ENCODE measurements at regions not wholly inside any gene's neighbourhood (a gene's known extent, or its start where the extent isn't known, plus 50 kb on each side); places are given as distances from the start of the nearest gene placed in this dataset.

DNA sequence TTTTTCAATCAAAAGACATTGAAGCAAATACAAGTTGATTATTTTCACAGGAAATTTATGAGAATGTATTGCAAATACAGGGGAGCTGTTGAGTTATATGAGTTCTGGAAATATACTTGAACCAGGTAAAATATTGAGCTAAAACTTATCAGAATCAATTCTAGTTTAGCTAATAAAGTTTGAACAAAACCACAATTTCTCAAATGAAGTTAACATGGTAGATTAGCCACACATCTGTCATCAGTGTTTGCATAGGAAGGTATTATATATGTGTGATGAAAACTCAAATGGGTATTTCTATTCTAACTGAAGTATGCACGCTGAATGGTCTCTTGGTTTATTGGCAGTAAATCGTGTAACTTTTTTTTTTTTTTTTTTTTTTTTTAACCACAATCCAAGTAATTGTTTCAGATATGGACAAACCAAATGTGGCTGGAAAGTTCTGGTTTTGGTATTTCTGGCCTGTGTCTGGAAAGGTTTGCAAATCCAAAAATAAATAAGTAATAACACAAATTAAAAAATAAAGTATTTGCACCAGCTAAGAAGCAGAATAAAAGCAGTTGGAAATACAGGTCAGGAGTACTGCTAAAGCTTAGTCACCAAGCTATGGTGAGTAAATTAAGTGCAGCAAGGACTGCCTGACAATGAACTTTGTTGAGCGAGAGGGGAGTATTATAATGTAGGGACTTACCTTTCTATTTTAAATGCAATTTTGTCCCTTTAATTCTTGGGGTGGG, 479.1 kb upstream of the FANCL start:
- H3K9me3 ChIP-seq, result no peaks in the 10 kb centered on the region
- TF ChIP-seq, protein P1, sequence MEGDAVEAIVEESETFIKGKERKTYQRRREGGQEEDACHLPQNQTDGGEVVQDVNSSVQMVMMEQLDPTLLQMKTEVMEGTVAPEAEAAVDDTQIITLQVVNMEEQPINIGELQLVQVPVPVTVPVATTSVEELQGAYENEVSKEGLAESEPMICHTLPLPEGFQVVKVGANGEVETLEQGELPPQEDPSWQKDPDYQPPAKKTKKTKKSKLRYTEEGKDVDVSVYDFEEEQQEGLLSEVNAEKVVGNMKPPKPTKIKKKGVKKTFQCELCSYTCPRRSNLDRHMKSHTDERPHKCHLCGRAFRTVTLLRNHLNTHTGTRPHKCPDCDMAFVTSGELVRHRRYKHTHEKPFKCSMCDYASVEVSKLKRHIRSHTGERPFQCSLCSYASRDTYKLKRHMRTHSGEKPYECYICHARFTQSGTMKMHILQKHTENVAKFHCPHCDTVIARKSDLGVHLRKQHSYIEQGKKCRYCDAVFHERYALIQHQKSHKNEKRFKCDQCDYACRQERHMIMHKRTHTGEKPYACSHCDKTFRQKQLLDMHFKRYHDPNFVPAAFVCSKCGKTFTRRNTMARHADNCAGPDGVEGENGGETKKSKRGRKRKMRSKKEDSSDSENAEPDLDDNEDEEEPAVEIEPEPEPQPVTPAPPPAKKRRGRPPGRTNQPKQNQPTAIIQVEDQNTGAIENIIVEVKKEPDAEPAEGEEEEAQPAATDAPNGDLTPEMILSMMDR (IDR thresholded peaks at IDR 0.05), result no peak
- H3K4me1 ChIP-seq, result no peaks in the 10 kb centered on the region
- ATAC-seq (no peak), DNase-seq (no peak)
- intact Hi-C loops (cut with DNase I), result no loop called here
- H3K27me3 ChIP-seq (ENCODE audit: low read depth), result no peaks in the 10 kb centered on the region
- H3K36me3 ChIP-seq, result no peaks in the 10 kb centered on the region
- no peak overlapping the region for H3K27ac ChIP-seq
- no peak overlapping the region for H3K4me3 ChIP-seq

DNA sequence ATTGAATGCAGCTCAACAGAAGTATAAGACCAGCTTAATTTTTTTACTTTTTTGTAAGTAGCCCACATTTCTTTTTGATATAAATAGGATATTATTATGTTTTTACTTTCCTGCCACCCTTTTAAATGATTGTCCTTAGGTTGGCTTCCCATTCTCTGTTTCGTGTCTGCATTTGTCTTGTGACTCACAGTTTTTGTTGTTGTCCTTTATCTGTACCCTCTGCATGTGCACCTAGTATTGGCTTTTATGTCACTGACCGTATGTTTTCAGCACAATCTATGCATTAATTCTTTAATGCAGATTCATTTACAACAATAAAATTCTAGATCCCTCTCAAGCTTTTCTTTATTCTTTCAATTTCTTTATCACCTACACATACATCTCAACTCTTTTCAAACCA, 474.2 kb upstream of the FANCL start:
- Histone ChIP-seq H3K4me1 (no peaks in the 10 kb centered on the region), H3K4me3 (no peak overlapping the region), H3K27me3 (ENCODE audit: low read depth) (no peaks in the 10 kb centered on the region), H3K27ac (no peak overlapping the region), H3K9me3 (no peaks in the 10 kb centered on the region), H3K36me3 (no peaks in the 10 kb centered on the region)
- DNase-seq (no peak), ATAC-seq (no peak)
- TF ChIP-seq, protein P1 (IDR thresholded peaks at IDR 0.05), result no peak
- intact Hi-C loops (cut with DNase I), result no loop called here

DNA sequence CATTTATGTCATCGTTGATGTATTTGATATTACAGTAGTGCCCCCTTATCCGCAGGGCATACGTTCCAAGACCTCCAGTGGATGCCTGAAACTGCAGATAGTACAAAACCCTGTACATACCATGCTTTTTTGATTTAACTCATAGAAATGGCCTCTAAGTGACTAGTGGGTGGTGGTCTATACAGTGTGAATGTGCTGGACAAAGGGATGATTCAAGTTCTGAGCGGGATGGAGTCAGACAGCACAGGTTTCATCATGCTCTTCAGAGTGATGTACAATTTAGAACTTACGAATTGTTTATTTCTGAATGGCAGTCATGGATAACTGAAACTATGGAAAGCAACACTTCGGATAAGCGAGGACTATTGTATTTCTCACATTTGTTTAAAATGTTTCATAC, 473.1 kb upstream of the FANCL start:
- Histone ChIP-seq H3K4me3 (no peak overlapping the region), H3K27me3 (ENCODE audit: low read depth) (no peaks in the 10 kb centered on the region), H3K36me3 (no peaks in the 10 kb centered on the region), H3K4me1 (no peaks in the 10 kb centered on the region), H3K27ac (no peak overlapping the region), H3K9me3 (no peaks in the 10 kb centered on the region)
- TF ChIP-seq, protein P1 (IDR thresholded peaks at IDR 0.05), result no peak
- intact Hi-C loops (cut with DNase I), result no loop called here
- ATAC-seq (no peak), DNase-seq (no peak)

DNA sequence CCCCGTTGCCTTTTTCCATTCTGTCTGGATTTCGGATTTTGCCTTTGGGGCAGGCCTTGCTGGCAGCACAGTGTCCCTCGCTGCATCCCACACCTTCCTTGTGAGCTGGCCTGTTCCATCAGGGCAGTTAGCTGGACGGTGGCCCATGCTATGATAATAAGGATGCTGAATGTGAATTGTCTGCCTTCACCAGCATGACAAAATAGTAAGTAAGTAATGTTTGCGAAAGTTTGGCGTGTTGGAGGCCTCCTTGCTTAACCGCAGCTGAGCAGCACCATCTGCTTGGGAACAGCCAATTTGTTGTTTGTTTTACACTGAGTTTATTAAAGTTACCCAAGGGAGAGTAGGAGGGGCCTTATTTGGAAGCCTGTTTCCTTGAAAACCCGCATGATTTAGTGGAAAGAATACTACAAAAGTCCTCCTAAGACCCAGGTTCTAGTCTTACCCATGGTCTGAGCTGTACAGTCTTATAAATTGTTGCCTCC, 469.7 kb upstream of the FANCL start:
- Histone ChIP-seq H3K27me3 (ENCODE audit: low read depth) (no peaks in the 10 kb centered on the region), H3K9me3 (no peaks in the 10 kb centered on the region), H3K4me3 (no peak overlapping the region), H3K36me3 (no peaks in the 10 kb centered on the region), H3K4me1 (no peaks in the 10 kb centered on the region), H3K27ac (no peak overlapping the region)
- TF ChIP-seq, protein P1 (IDR thresholded peaks at IDR 0.05), result no peak
- intact Hi-C loops (cut with DNase I), result no loop called here
- DNase-seq, result no peak
- ATAC-seq, result no peak

DNA sequence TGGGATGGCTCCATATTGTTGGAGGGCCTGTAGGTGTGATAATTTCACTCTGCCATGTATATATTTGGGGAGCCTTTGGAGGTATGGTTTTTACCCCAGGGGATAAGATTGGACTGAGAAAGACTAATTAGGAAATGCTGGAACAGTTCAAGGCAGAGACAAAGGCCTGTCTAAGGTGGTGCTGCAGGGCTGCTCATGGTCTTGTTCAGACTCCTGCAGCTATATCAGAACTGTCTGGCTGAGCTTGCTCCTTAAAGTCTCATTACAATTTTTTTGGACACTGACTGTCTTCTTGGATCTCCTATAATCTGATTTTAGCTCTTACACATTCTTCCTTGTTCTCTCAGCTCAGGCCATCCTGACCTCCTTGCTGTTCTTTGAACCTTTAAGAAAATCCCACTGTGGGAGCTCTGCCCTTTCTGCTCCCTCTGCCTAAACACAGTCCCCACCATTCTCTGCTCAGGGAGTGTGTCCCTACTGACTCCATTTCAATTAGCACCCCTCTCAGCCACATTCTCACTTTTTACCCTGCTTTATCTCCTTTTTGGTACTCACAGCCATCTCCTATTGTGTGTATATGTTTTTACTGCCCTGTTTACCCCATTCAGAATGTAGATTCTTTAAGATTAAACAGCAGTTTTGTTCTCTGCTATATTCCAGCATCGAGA, 468.7 kb upstream of the FANCL start:
- Histone ChIP-seq H3K4me1 (no peaks in the 10 kb centered on the region), H3K36me3 (no peaks in the 10 kb centered on the region), H3K4me3 (no peak overlapping the region), H3K9me3 (no peaks in the 10 kb centered on the region), H3K27me3 (ENCODE audit: low read depth) (no peaks in the 10 kb centered on the region), H3K27ac (no peak overlapping the region)
- intact Hi-C loops (cut with DNase I), result no loop called here
- TF ChIP-seq, protein P1 (IDR thresholded peaks at IDR 0.05), result no peak
- no peak for DNase-seq
- ATAC-seq, result no peak
